ENCODE measurements at regions not wholly inside any gene's neighbourhood (a gene's known extent, or its start where the extent isn't known, plus 50 kb on each side); places are given as distances from the start of the nearest gene placed in this dataset.

DNA sequence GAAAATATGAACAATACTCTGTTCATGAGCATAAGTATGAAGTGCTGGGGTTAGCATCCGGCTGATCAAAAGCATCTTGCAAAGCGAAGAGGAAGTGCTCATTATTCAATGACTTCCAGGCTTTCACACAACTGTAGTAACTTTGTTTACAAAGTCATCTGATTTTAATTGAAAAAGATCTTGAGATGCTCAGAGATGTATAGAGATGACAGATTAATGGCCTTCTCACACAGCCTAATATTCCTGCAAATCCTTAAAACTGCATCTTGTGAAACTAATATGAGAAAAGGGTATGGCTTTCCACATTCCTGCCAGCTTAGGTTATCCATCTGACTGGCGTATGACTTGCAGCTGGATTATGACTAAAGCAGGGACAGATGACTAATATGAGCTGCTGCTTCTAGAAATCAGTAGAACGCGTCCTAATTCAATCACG lies 125.4 kb downstream of the CASP12 start:
- no peak for TF ChIP-seq CTCF (conservative IDR thresholded peaks at IDR 0.05 in 1 of 2, IDR thresholded peaks at IDR 0.05 in 1 of 2; ENCODE audit: extremely low read depth in 1 of 2, insufficient read depth in 1 of 2, low read depth in 1 of 2, low read length in 2 of 2)
- TF ChIP-seq EZH2 (IDR thresholded peaks at IDR 0.05; ENCODE audit: borderline replicate concordance, low read length) = no peak
